GM23338 (cell line): ENCODE measurements at regions not wholly inside any gene's neighbourhood (a gene's known extent, or its start where the extent isn't known, plus 50 kb on each side); places are given as distances from the start of the nearest gene placed in this dataset.

Experiments
- EZH2 ChIP-seq: fragments of 200-600 bp; sonication (generic); IDR thresholded peaks from one replicate; pipeline ENCODE4 v1.8.0; 2017; ENCODE audit warnings: antibody characterized with exemption, mild to moderate bottlenecking, low read depth; ENCODE audit not compliant: unreplicated experiment
- EZH2phosphoT487 ChIP-seq: fragments of 200-600 bp; sonication (generic); IDR thresholded peaks from one replicate; pipeline ENCODE4 v1.8.1; 2018; ENCODE audit warnings: antibody characterized with exemption; ENCODE audit not compliant: unreplicated experiment
- NANOG ChIP-seq: IDR thresholded peaks from 2 replicates; pipeline ENCODE4 v1.6.1; 2016; ENCODE audit warnings: antibody characterized with exemption, borderline replicate concordance
- POLR2AphosphoS5 ChIP-seq: IDR thresholded peaks from 2 replicates; pipeline ENCODE4 v1.6.1; 2016; ENCODE audit warnings: antibody characterized with exemption, low read depth
- STAT1 ChIP-seq: IDR thresholded peaks from one replicate; pipeline ENCODE4 v1.6.1; 2016; ENCODE audit warnings: antibody characterized with exemption; ENCODE audit not compliant: unreplicated experiment
- ZNF114 ChIP-seq: fragments of 250-450 bp; sonication (Bioruptor Pico); IDR thresholded peaks from 2 replicates; pipeline ENCODE4 v1.5.0; 2020; ENCODE audit warnings: mild to moderate bottlenecking, moderate library complexity
- TF ChIP-seq, protein P1 (sequence below), 2 experiments: fragments of 200-600 bp in 1 of 2; sonication (generic) in 1 of 2; conservative IDR thresholded peaks; 2 replicates each; pipeline versions ENCODE4 v1.5.1 to v1.6.1; 2016 to 2017; ENCODE audit warnings: antibody characterized with exemption in 2 of 2, low read depth in 2 of 2, mild to moderate bottlenecking in 2 of 2, moderate library complexity in 1 of 2
- TF ChIP-seq, protein P2 (sequence below): IDR thresholded peaks from one replicate; pipeline ENCODE4 v1.6.1; 2018; ENCODE audit warnings: antibody characterized with exemption; ENCODE audit not compliant: unreplicated experiment
- TF ChIP-seq, protein P3 (sequence below): IDR thresholded peaks from 2 replicates; pipeline ENCODE4 v1.6.1; 2016; ENCODE audit warnings: antibody characterized with exemption
- TF ChIP-seq, protein P4 (sequence below): fragments of 250-450 bp; sonication (Bioruptor Pico); IDR thresholded peaks from 2 replicates; pipeline ENCODE4 v1.5.0; 2020; ENCODE audit warnings: mild to moderate bottlenecking, moderate library complexity

DNA sequence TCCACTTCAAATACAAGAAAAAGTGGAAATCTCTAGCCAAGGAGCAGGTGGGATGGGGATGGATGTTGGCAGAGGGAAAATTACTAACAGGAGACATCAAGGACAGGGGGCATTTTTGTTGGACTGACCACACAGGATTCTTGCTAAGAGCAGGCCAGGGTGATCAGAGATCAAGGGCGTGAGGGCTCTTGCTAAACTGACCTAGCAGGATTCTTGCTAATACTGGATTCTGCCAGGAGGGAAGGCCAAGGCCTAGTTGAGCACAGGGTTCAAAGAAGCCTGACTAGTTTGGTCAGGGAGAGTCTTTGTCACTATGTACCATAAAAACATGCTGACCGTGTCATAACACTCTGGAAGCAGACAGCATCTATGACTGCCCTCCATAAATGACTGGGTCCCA lies 442.7 kb downstream of the PID1 start:
- TF ChIP-seq, protein P1, sequence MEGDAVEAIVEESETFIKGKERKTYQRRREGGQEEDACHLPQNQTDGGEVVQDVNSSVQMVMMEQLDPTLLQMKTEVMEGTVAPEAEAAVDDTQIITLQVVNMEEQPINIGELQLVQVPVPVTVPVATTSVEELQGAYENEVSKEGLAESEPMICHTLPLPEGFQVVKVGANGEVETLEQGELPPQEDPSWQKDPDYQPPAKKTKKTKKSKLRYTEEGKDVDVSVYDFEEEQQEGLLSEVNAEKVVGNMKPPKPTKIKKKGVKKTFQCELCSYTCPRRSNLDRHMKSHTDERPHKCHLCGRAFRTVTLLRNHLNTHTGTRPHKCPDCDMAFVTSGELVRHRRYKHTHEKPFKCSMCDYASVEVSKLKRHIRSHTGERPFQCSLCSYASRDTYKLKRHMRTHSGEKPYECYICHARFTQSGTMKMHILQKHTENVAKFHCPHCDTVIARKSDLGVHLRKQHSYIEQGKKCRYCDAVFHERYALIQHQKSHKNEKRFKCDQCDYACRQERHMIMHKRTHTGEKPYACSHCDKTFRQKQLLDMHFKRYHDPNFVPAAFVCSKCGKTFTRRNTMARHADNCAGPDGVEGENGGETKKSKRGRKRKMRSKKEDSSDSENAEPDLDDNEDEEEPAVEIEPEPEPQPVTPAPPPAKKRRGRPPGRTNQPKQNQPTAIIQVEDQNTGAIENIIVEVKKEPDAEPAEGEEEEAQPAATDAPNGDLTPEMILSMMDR (conservative IDR thresholded peaks at IDR 0.05; ENCODE audit: low read depth in 2 of 2), result no peak
- TF ChIP-seq EZH2 (no peak), NANOG (no peak), POLR2AphosphoS5 (no peak), EZH2phosphoT487 (no peak), ZNF114 (CRISPR knock-in tag) (no peak), STAT1 (no peak)
- TF ChIP-seq, protein P2, sequence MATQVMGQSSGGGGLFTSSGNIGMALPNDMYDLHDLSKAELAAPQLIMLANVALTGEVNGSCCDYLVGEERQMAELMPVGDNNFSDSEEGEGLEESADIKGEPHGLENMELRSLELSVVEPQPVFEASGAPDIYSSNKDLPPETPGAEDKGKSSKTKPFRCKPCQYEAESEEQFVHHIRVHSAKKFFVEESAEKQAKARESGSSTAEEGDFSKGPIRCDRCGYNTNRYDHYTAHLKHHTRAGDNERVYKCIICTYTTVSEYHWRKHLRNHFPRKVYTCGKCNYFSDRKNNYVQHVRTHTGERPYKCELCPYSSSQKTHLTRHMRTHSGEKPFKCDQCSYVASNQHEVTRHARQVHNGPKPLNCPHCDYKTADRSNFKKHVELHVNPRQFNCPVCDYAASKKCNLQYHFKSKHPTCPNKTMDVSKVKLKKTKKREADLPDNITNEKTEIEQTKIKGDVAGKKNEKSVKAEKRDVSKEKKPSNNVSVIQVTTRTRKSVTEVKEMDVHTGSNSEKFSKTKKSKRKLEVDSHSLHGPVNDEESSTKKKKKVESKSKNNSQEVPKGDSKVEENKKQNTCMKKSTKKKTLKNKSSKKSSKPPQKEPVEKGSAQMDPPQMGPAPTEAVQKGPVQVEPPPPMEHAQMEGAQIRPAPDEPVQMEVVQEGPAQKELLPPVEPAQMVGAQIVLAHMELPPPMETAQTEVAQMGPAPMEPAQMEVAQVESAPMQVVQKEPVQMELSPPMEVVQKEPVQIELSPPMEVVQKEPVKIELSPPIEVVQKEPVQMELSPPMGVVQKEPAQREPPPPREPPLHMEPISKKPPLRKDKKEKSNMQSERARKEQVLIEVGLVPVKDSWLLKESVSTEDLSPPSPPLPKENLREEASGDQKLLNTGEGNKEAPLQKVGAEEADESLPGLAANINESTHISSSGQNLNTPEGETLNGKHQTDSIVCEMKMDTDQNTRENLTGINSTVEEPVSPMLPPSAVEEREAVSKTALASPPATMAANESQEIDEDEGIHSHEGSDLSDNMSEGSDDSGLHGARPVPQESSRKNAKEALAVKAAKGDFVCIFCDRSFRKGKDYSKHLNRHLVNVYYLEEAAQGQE, result no peak
- TF ChIP-seq, protein P3, sequence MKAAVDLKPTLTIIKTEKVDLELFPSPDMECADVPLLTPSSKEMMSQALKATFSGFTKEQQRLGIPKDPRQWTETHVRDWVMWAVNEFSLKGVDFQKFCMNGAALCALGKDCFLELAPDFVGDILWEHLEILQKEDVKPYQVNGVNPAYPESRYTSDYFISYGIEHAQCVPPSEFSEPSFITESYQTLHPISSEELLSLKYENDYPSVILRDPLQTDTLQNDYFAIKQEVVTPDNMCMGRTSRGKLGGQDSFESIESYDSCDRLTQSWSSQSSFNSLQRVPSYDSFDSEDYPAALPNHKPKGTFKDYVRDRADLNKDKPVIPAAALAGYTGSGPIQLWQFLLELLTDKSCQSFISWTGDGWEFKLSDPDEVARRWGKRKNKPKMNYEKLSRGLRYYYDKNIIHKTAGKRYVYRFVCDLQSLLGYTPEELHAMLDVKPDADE, result no peak
- TF ChIP-seq, protein P4, sequence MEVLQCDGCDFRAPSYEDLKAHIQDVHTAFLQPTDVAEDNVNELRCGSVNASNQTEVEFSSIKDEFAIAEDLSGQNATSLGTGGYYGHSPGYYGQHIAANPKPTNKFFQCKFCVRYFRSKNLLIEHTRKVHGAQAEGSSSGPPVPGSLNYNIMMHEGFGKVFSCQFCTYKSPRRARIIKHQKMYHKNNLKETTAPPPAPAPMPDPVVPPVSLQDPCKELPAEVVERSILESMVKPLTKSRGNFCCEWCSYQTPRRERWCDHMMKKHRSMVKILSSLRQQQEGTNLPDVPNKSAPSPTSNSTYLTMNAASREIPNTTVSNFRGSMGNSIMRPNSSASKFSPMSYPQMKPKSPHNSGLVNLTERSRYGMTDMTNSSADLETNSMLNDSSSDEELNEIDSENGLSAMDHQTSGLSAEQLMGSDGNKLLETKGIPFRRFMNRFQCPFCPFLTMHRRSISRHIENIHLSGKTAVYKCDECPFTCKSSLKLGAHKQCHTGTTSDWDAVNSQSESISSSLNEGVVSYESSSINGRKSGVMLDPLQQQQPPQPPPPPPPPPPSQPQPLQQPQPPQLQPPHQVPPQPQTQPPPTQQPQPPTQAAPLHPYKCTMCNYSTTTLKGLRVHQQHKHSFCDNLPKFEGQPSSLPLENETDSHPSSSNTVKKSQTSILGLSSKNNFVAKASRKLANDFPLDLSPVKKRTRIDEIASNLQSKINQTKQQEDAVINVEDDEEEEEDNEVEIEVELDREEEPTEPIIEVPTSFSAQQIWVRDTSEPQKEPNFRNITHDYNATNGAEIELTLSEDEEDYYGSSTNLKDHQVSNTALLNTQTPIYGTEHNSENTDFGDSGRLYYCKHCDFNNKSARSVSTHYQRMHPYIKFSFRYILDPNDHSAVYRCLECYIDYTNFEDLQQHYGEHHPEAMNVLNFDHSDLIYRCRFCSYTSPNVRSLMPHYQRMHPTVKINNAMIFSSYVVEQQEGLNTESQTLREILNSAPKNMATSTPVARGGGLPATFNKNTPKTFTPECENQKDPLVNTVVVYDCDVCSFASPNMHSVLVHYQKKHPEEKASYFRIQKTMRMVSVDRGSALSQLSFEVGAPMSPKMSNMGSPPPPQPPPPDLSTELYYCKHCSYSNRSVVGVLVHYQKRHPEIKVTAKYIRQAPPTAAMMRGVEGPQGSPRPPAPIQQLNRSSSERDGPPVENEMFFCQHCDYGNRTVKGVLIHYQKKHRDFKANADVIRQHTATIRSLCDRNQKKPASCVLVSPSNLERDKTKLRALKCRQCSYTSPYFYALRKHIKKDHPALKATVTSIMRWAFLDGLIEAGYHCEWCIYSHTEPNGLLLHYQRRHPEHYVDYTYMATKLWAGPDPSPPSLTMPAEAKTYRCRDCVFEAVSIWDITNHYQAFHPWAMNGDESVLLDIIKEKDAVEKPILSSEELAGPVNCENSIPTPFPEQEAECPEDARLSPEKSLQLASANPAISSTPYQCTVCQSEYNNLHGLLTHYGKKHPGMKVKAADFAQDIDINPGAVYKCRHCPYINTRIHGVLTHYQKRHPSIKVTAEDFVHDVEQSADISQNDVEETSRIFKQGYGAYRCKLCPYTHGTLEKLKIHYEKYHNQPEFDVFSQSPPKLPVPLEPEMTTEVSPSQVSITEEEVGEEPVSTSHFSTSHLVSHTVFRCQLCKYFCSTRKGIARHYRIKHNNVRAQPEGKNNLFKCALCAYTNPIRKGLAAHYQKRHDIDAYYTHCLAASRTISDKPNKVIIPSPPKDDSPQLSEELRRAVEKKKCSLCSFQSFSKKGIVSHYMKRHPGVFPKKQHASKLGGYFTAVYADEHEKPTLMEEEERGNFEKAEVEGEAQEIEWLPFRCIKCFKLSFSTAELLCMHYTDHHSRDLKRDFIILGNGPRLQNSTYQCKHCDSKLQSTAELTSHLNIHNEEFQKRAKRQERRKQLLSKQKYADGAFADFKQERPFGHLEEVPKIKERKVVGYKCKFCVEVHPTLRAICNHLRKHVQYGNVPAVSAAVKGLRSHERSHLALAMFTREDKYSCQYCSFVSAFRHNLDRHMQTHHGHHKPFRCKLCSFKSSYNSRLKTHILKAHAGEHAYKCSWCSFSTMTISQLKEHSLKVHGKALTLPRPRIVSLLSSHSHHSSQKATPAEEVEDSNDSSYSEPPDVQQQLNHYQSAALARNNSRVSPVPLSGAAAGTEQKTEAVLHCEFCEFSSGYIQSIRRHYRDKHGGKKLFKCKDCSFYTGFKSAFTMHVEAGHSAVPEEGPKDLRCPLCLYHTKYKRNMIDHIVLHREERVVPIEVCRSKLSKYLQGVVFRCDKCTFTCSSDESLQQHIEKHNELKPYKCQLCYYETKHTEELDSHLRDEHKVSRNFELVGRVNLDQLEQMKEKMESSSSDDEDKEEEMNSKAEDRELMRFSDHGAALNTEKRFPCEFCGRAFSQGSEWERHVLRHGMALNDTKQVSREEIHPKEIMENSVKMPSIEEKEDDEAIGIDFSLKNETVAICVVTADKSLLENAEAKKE (CRISPR knock-in tag), result no peak
